ENCODE measurements at regions not wholly inside any gene's neighbourhood (a gene's known extent, or its start where the extent isn't known, plus 50 kb on each side); places are given as distances from the start of the nearest gene placed in this dataset.
"Not testable (repeated sequence)": the region's sequence is repeated elsewhere in the genome, so short reads cannot be mapped to it uniquely, and the experiment has no call there.

DNA sequence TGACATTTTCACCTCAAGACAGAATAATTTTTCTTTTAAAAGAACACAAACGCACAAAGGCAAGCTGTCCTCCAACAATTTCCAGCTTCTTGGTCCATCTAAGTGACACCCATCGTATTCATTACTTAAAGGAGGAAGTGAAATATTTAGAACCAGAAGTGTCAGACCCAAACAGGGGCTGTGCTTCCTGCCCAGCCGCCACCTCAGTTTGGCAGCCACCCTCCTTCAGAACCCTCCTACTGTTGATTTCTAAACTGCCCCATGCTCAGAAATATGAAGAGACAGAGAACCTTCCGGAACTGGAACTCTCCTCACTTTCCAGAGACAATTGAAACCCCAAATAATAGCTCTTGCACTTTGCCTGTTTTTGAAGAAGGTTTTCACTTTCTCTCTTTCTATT is 734.8 kb upstream of the SALL3 start:
- Histone ChIP-seq H3K27ac (ENCODE audit: low read depth, low read length) (no peak overlapping the region), H3K27me3 (ENCODE audit: control insufficient read depth in 3 of 3, insufficient read depth in 3 of 3, low read length in 3 of 3) (peaks cover 4 to 12% (median 6%) of the 10 kb centered on the region in 3 donors), H3K9ac (ENCODE audit: low read depth in 1 of 3, low read length in 3 of 3) (no peak overlapping the region), H3K36me3 (ENCODE audit: control insufficient read depth in 3 of 3, insufficient read depth in 3 of 3, low read length in 3 of 3) (no peaks in the 10 kb centered on the region), H3K4me3 (ENCODE audit: low read length in 3 of 3) (no peak overlapping the region), H3K9me3 (ENCODE audit: control insufficient read depth in 3 of 3, low read length in 3 of 3) (no peaks in the 10 kb centered on the region), H3K4me1 (ENCODE audit: control insufficient read depth in 3 of 3, insufficient read depth in 3 of 3, low read length in 3 of 3) (peaks cover 0 to 3% (median 0%) of the 10 kb centered on the region in 3 donors)

DNA sequence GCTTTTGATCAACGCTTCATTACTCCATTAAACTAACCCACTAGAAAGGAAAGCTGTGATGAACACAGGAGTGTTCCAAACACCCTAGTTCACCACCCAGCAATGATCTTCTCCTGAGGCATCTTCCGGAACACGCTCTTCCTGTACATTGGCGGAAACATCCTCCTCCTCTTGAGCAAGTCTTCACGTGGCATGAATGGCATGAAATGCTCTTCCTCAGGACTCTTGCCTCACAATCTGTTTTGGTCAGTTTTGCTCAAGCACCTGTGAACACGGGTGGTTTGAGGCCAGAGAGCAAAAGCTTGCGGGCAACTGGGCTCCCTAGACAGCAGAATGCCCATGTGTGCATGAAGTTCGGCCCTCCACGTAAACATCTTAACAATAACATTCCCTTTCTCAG is 734.2 kb upstream of the SALL3 start:
- peaks cover 0 to 3% (median 0%) of the 10 kb centered on the region in 3 donors for H3K4me1 ChIP-seq (ENCODE audit: control insufficient read depth in 3 of 3, insufficient read depth in 3 of 3, low read length in 3 of 3)
- no peaks in the 10 kb centered on the region for H3K9me3 ChIP-seq (ENCODE audit: control insufficient read depth in 3 of 3, low read length in 3 of 3)
- H3K36me3 ChIP-seq (ENCODE audit: control insufficient read depth in 3 of 3, insufficient read depth in 3 of 3, low read length in 3 of 3) = no peaks in the 10 kb centered on the region

GRCh38 chr18:78246050-78246449 is 733.6 kb upstream of the SALL3 start:
- no peak overlapping the region for H3K27ac ChIP-seq (ENCODE audit: low read depth, low read length)
- H3K27me3 ChIP-seq (ENCODE audit: control insufficient read depth in 3 of 3, insufficient read depth in 3 of 3, low read length in 3 of 3) = peaks cover 4 to 12% (median 6%) of the 10 kb centered on the region in 3 donors
- no peak overlapping the region for H3K4me3 ChIP-seq (ENCODE audit: low read length in 3 of 3)
- no peaks in the 10 kb centered on the region for H3K36me3 ChIP-seq (ENCODE audit: control insufficient read depth in 3 of 3, insufficient read depth in 3 of 3, low read length in 3 of 3)
- H3K4me1 ChIP-seq (ENCODE audit: control insufficient read depth in 3 of 3, insufficient read depth in 3 of 3, low read length in 3 of 3) = peaks cover 0 to 3% (median 0%) of the 10 kb centered on the region in 3 donors
- no peak overlapping the region for H3K9ac ChIP-seq (ENCODE audit: low read depth in 1 of 3, low read length in 3 of 3)
- no peaks in the 10 kb centered on the region for H3K9me3 ChIP-seq (ENCODE audit: control insufficient read depth in 3 of 3, low read length in 3 of 3)

More for the DNA sequence above, 734.2 kb upstream of the SALL3 start:
- Histone ChIP-seq H3K4me3 (ENCODE audit: low read length in 3 of 3) (no peak overlapping the region), H3K27ac (ENCODE audit: low read depth, low read length) (no peak overlapping the region), H3K27me3 (ENCODE audit: control insufficient read depth in 3 of 3, insufficient read depth in 3 of 3, low read length in 3 of 3) (peaks cover 4 to 12% (median 6%) of the 10 kb centered on the region in 3 donors), H3K9ac (ENCODE audit: low read depth in 1 of 3, low read length in 3 of 3) (no peak overlapping the region)

DNA sequence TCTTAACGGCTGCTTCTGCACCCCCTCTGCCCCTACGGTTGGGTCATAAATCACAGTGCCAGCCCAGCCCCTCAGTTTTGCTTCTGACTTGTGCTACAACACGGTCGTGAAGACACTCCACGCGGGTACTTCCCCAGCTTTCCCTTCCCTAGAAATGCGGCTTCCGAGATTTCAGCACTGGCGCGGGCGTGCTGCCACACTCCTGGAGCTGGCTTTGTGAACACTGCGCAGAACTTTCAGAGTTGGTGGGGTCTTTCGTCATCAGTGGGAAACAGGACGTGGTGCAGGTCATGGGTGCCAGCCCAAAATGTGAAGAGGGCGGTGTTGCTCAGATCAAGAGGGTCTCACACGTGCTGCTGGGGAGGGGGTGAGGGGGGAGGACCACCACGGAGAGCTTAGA is 733.0 kb upstream of the SALL3 start:
- no peak overlapping the region for H3K27ac ChIP-seq (ENCODE audit: low read depth, low read length)
- H3K9me3 ChIP-seq (ENCODE audit: control insufficient read depth in 3 of 3, low read length in 3 of 3) = no peaks in the 10 kb centered on the region
- no peak overlapping the region for H3K4me3 ChIP-seq (ENCODE audit: low read length in 3 of 3)
- H3K9ac ChIP-seq (ENCODE audit: low read depth in 1 of 3, low read length in 3 of 3) = no peak overlapping the region
- peaks cover 4 to 12% (median 6%) of the 10 kb centered on the region in 3 donors for H3K27me3 ChIP-seq (ENCODE audit: control insufficient read depth in 3 of 3, insufficient read depth in 3 of 3, low read length in 3 of 3)
- no peaks in the 10 kb centered on the region for H3K36me3 ChIP-seq (ENCODE audit: control insufficient read depth in 3 of 3, insufficient read depth in 3 of 3, low read length in 3 of 3)
- H3K4me1 ChIP-seq (ENCODE audit: control insufficient read depth in 3 of 3, insufficient read depth in 3 of 3, low read length in 3 of 3) = peaks cover 0 to 2% (median 0%) of the 10 kb centered on the region in 3 donors

DNA sequence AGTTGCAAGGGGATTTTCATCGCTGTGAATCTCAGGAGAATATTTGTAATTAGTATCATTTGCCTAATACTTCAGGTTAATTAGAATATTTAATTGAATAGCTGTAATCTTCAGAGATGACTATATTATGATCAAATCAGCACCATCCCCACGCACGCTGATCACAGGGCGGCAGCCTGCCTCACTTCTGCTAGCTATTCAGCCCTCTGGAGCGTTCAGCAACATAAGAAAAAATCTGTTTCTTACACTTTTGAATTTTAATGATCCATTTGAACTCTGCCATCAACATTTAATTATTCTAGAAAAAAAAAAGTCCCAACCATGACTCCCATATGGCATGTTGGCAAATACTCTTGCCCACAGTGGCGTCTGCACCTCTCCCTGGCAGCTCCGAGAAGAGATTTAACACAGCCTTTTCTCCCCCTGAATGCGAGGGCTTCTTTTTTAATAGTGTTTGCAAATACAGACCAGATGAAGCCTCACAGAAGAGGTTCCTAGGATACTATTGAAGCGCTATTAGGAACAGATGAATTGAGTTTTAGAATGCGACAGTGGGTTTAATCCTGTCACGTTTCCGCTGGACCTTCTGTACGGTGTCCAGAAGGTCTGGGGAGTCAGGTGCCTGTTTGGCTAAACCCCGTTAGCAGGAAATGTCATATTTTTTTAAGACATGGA is 731.9 kb upstream of the SALL3 start:
- Histone ChIP-seq H3K36me3 (ENCODE audit: control insufficient read depth in 3 of 3, insufficient read depth in 3 of 3, low read length in 3 of 3) (no peaks in the 10 kb centered on the region), H3K4me3 (ENCODE audit: low read length in 3 of 3) (no peak overlapping the region), H3K9me3 (ENCODE audit: control insufficient read depth in 3 of 3, low read length in 3 of 3) (no peaks in the 10 kb centered on the region), H3K27me3 (ENCODE audit: control insufficient read depth in 3 of 3, insufficient read depth in 3 of 3, low read length in 3 of 3) (peaks cover 4 to 12% (median 6%) of the 10 kb centered on the region in 3 donors), H3K27ac (ENCODE audit: low read depth, low read length) (no peak overlapping the region), H3K9ac (ENCODE audit: low read depth in 1 of 3, low read length in 3 of 3) (no peak overlapping the region), H3K4me1 (ENCODE audit: control insufficient read depth in 3 of 3, insufficient read depth in 3 of 3, low read length in 3 of 3) (no peaks in the 10 kb centered on the region)

GRCh38 chr18:78255013-78255412 is 724.6 kb upstream of the SALL3 start:
- Histone ChIP-seq H3K4me3 (ENCODE audit: low read length in 3 of 3) (no peak overlapping the region), H3K4me1 (ENCODE audit: control insufficient read depth in 3 of 3, insufficient read depth in 3 of 3, low read length in 3 of 3) (no peaks in the 10 kb centered on the region), H3K36me3 (ENCODE audit: control insufficient read depth in 3 of 3, insufficient read depth in 3 of 3, low read length in 3 of 3) (no peaks in the 10 kb centered on the region), H3K9me3 (ENCODE audit: control insufficient read depth in 3 of 3, low read length in 3 of 3) (no peaks in the 10 kb centered on the region), H3K27me3 (ENCODE audit: control insufficient read depth in 3 of 3, insufficient read depth in 3 of 3, low read length in 3 of 3) (no peaks in the 10 kb centered on the region), H3K9ac (ENCODE audit: low read depth in 1 of 3, low read length in 3 of 3) (no peak overlapping the region), H3K27ac (ENCODE audit: low read depth, low read length) (no peak overlapping the region)

DNA sequence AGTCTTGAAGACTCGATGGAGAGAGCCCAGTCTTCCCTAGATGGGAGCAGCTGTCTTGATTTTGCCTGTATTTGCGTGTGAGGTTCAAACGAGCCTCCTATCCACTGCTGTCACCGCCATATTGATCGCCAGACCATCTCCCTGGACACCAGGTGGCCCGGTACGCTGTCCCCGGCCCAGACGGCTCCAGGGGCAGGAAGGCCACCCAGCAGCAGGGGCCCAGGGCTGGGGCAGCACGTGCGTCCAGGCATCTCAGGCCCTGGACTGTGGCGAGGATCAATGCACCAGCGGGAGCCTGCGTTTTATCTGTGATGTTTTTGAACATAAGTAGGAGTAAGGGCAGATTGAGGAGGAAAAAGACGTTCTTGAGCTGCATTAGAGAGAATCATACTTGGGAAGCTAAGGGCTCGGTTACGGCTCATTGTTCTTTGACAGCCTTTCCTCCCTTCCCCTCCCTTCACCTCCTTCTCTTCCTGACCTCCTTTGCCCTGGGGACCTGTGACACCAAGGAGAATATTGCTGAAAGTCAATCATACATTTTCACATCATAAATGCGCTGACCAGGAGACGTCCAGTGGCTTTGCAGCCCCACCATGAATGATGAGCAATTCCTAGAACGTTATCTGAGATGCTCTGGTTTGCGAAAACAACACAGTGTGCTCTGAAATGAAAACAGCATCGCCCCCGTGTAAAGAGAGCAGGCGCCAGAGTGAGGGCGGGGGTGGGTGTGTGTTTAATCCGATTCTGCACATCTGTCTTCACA is 711.2 kb upstream of the SALL3 start:
- no peaks in the 10 kb centered on the region for H3K9me3 ChIP-seq (ENCODE audit: control insufficient read depth in 3 of 3, low read length in 3 of 3)
- no peaks in the 10 kb centered on the region for H3K27me3 ChIP-seq (ENCODE audit: control insufficient read depth in 3 of 3, insufficient read depth in 3 of 3, low read length in 3 of 3)
- no peaks in the 10 kb centered on the region for H3K4me1 ChIP-seq (ENCODE audit: control insufficient read depth in 3 of 3, insufficient read depth in 3 of 3, low read length in 3 of 3)
- no peak overlapping the region for H3K9ac ChIP-seq (ENCODE audit: low read depth in 1 of 3, low read length in 3 of 3)
- H3K36me3 ChIP-seq (ENCODE audit: control insufficient read depth in 3 of 3, insufficient read depth in 3 of 3, low read length in 3 of 3) = no peaks in the 10 kb centered on the region
- H3K4me3 ChIP-seq (ENCODE audit: low read length in 3 of 3) = no peak overlapping the region
- no peak overlapping the region for H3K27ac ChIP-seq (ENCODE audit: low read depth, low read length)

DNA sequence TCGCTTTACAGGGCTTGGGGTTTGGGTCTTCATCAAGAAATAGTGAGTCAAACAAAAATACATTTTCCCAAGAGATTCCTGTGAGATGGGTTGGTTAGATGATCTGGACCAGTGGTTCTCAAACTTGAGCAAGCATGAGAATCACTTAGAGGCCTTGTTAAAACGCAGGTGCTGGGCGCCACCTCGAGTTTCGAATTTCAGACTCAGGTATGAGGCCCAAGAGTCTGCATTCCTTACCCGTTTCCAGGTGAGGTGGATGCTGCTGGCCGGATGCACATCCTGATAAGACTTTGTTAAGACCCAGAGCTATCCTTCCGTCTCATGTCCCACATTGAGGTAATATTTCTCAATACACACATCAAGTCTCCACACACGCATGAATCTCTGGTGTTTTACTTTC is 707.8 kb upstream of the SALL3 start:
- Histone ChIP-seq H3K27me3 (ENCODE audit: control insufficient read depth in 3 of 3, insufficient read depth in 3 of 3, low read length in 3 of 3) (no peaks in the 10 kb centered on the region), H3K9ac (ENCODE audit: low read depth in 1 of 3, low read length in 3 of 3) (no peak overlapping the region), H3K36me3 (ENCODE audit: control insufficient read depth in 3 of 3, insufficient read depth in 3 of 3, low read length in 3 of 3) (no peaks in the 10 kb centered on the region), H3K27ac (ENCODE audit: low read depth, low read length) (no peak overlapping the region), H3K4me3 (ENCODE audit: low read length in 3 of 3) (no peak overlapping the region), H3K9me3 (ENCODE audit: control insufficient read depth in 3 of 3, low read length in 3 of 3) (peaks cover 0 to 5% (median 3%) of the 10 kb centered on the region in 3 donors), H3K4me1 (ENCODE audit: control insufficient read depth in 3 of 3, insufficient read depth in 3 of 3, low read length in 3 of 3) (no peaks in the 10 kb centered on the region)

GRCh38 chr18:78273876-78274275 is 705.7 kb upstream of the SALL3 start:
- H3K27ac ChIP-seq (ENCODE audit: low read depth, low read length) = no peak overlapping the region
- no peaks in the 10 kb centered on the region for H3K36me3 ChIP-seq (ENCODE audit: control insufficient read depth in 3 of 3, insufficient read depth in 3 of 3, low read length in 3 of 3)
- H3K27me3 ChIP-seq (ENCODE audit: control insufficient read depth in 3 of 3, insufficient read depth in 3 of 3, low read length in 3 of 3) = no peaks in the 10 kb centered on the region
- H3K4me1 ChIP-seq (ENCODE audit: control insufficient read depth in 3 of 3, insufficient read depth in 3 of 3, low read length in 3 of 3) = no peaks in the 10 kb centered on the region
- peaks cover 0 to 5% (median 3%) of the 10 kb centered on the region in 3 donors for H3K9me3 ChIP-seq (ENCODE audit: control insufficient read depth in 3 of 3, low read length in 3 of 3)
- H3K9ac ChIP-seq (ENCODE audit: low read depth in 1 of 3, low read length in 3 of 3) = no peak overlapping the region
- H3K4me3 ChIP-seq (ENCODE audit: low read length in 3 of 3) = no peak overlapping the region

- not testable (repeated sequence) for H3K36me3 ChIP-seq (ENCODE audit: control insufficient read depth in 3 of 3, insufficient read depth in 3 of 3, low read length in 3 of 3); H3K9ac ChIP-seq (ENCODE audit: low read depth in 1 of 3, low read length in 3 of 3); H3K4me3 ChIP-seq (ENCODE audit: low read length in 3 of 3); H3K4me1 ChIP-seq (ENCODE audit: control insufficient read depth in 3 of 3, insufficient read depth in 3 of 3, low read length in 3 of 3); H3K9me3 ChIP-seq (ENCODE audit: control insufficient read depth in 3 of 3, low read length in 3 of 3); H3K27ac ChIP-seq (ENCODE audit: low read depth, low read length); H3K27me3 ChIP-seq (ENCODE audit: control insufficient read depth in 3 of 3, insufficient read depth in 3 of 3, low read length in 3 of 3)
Measured at GRCh38 chr18:78283425-78283824, 696.2 kb upstream of the SALL3 start.
